Lower leg skin (tissue), 4 donors: ENCODE measurements at regions not wholly inside any gene's neighbourhood (a gene's known extent, or its start where the extent isn't known, plus 50 kb on each side); places are given as distances from the start of the nearest gene placed in this dataset.

Source experiments
- DNase-seq, 2 donors: peaks; one replicate each; pipeline ENCODE4 v3.0.0-alpha.2; 2019; ENCODE audit warnings: low spot score in 2 of 2
- H3K4me3 ChIP-seq: fragments of 200-600 bp; sonication (generic); 2 replicates; pipeline ENCODE4 v1.5.1; 2017; ENCODE audit warnings: mild to moderate bottlenecking, low read depth; ENCODE audit not compliant: poor library complexity, severe bottlenecking
- CTCF ChIP-seq, 3 donors: fragments of 450-650 bp; IDR thresholded peaks; one replicate each; pipeline ENCODE4 v1.5.1; 2016; ENCODE audit warnings: antibody characterized with exemption in 3 of 3, mild to moderate bottlenecking in 3 of 3, moderate library complexity in 2 of 3
- POLR2A ChIP-seq, 2 donors: fragments of 450-650 bp; IDR thresholded peaks; one replicate each; pipeline ENCODE4 v1.6.1; 2016 to 2017; ENCODE audit warnings: antibody characterized with exemption in 2 of 2, mild to moderate bottlenecking in 1 of 2, moderate library complexity in 1 of 2
- WGBS, 2 donors: methylation state at CpG; one replicate each; pipeline ENCODE4 v1.1.5; 2018; 5-methylcytosine and 5-hydroxymethylcytosine counted together
- intact Hi-C: fragments of 100-400 bp; cut with DNase I; formaldehyde crosslinking; loops from one replicate; pipeline ENCODE4 v1.15.0; 2023; ENCODE audit warnings: low total_unique reads

GRCh38 chr18:39403121-39403520 lies 1837.5 kb upstream of the CELF4 start:
- intact Hi-C loops, result no loop called here
- TF ChIP-seq POLR2A (IDR thresholded peaks at IDR 0.05) (no peak), CTCF (IDR thresholded peaks at IDR 0.05) (no peak)
- no peak for DNase-seq
- 59 to 63% methylated on average over 2 of the region's 2 CpGs for WGBS, 2 donors
- no peak overlapping the region for H3K4me3 ChIP-seq

- WGBS, 2 donors, result 75 to 90% methylated on average over 1 of the region's 1 CpG
- DNase-seq, result no peak
- no peak overlapping the region for H3K4me3 ChIP-seq
- TF ChIP-seq CTCF (IDR thresholded peaks at IDR 0.05) (no peak), POLR2A (IDR thresholded peaks at IDR 0.05) (no peak)
- intact Hi-C loops, result no loop called here
Observed at GRCh38 chr18:39399662-39400061, 1834.1 kb upstream of the CELF4 start.

GRCh38 chr18:39396168-39396567 lies 1830.6 kb upstream of the CELF4 start:
- H3K4me3 ChIP-seq, result no peak overlapping the region
- no peak for DNase-seq
- intact Hi-C loops, result no loop called here
- TF ChIP-seq CTCF (IDR thresholded peaks at IDR 0.05) (no peak), POLR2A (IDR thresholded peaks at IDR 0.05) (no peak)
- 90 to 92% methylated on average over 1 of the region's 1 CpG for WGBS, 2 donors

GRCh38 chr18:39389800-39390379 lies 1824.3 kb upstream of the CELF4 start:
- intact Hi-C loops, result no loop called here
- TF ChIP-seq POLR2A (IDR thresholded peaks at IDR 0.05) (no peak), CTCF (IDR thresholded peaks at IDR 0.05) (no peak)
- no peak for DNase-seq
- 69 to 80% methylated on average over 4 to 6 of the region's 6 CpGs for WGBS, 2 donors
- H3K4me3 ChIP-seq, result no peak overlapping the region

GRCh38 chr18:39380866-39381265 lies 1815.3 kb upstream of the CELF4 start:
- no peak for DNase-seq
- WGBS, 2 donors, result 58 to 66% methylated on average over 9 of the region's 9 CpGs
- TF ChIP-seq POLR2A (IDR thresholded peaks at IDR 0.05) (no peak), CTCF (IDR thresholded peaks at IDR 0.05) (no peak)
- intact Hi-C loops, result no loop called here
- no peak overlapping the region for H3K4me3 ChIP-seq

- DNase-seq, result no peak
- no peak overlapping the region for H3K4me3 ChIP-seq
Observed at GRCh38 chr18:39380186-39380725, 1814.7 kb upstream of the CELF4 start.

More at GRCh38 chr18:39380186-39380725, 1814.7 kb upstream of the CELF4 start:
- 69 to 86% methylated on average over 3 of the region's 3 CpGs for WGBS, 2 donors
- TF ChIP-seq CTCF (IDR thresholded peaks at IDR 0.05) (no peak), POLR2A (IDR thresholded peaks at IDR 0.05) (no peak)
- intact Hi-C loops, result no loop called here
